NCI-H1436 (cell line): ENCODE measurements at regions not wholly inside any gene's neighbourhood (a gene's known extent, or its start where the extent isn't known, plus 50 kb on each side); places are given as distances from the start of the nearest gene placed in this dataset.

Source experiments
- DNase-seq: peaks from one replicate; lab custom pipeline; 2025; lab: John Stamatoyannopoulos, UW

GRCh38 chr3:96712792-96713191 is 101.6 kb upstream of the EPHA6 start:
- DNase-seq: no peak

- no peak for DNase-seq
Observed at GRCh38 chr3:96719921-96720320, 94.5 kb upstream of the EPHA6 start.

- DNase-seq: no peak
Observed at GRCh38 chr3:96731031-96731430, 83.4 kb upstream of the EPHA6 start.

- no peak for DNase-seq
Observed at GRCh38 chr3:96734273-96735009, 80.0 kb upstream of the EPHA6 start.

- no peak for DNase-seq
Observed at GRCh38 chr3:96748139-96748538, 66.3 kb upstream of the EPHA6 start.

- DNase-seq: no peak
Observed at GRCh38 chr3:96750094-96750767, 64.2 kb upstream of the EPHA6 start.

- no peak for DNase-seq
Observed at GRCh38 chr3:96753124-96753523, 61.3 kb upstream of the EPHA6 start.

GRCh38 chr3:96754128-96754527 is 60.3 kb upstream of the EPHA6 start:
- DNase-seq: no peak

GRCh38 chr3:96755519-96755918 is 58.9 kb upstream of the EPHA6 start:
- DNase-seq: no peak

- DNase-seq: no peak
Observed at GRCh38 chr3:96756516-96756915, 57.9 kb upstream of the EPHA6 start.

- no peak for DNase-seq
Observed at GRCh38 chr3:96760956-96761355, 53.4 kb upstream of the EPHA6 start.
